SK-N-SH (cell line): ENCODE measurements at regions not wholly inside any gene's neighbourhood (a gene's known extent, or its start where the extent isn't known, plus 50 kb on each side); places are given as distances from the start of the nearest gene placed in this dataset.

Source experiments
- CTCF ChIA-PET: fragments of 300-600, 350-600 bp; formaldehyde crosslinking; extraction: SDS; loops from one replicate; lab custom pipeline; 2021; lab: Yijun Ruan, JAX
- POLR2A ChIA-PET: fragments of 350-600 bp; sonication (Branson Sonifier 250); formaldehyde crosslinking; extraction: SDS; loops from one replicate; lab custom pipeline; 2020; ENCODE audit warnings: antibody characterized with exemption, inconsistent platforms; lab: Yijun Ruan, JAX
- DNase-seq: peaks from one replicate; pipeline ENCODE4 v3.0.0; 2012
- H2AFZ ChIP-seq: fragments of 200-600 bp; sonication (generic); 2 replicates; pipeline ENCODE4 v1.8.1; 2016; ENCODE audit warnings: antibody characterized with exemption, mild to moderate bottlenecking, low read depth
- H3F3A ChIP-seq: fragments of 200-600 bp; sonication (generic); replicated peaks from 2 replicates; pipeline ENCODE3; 2016; ENCODE audit warnings: antibody characterized with exemption, mild to moderate bottlenecking; ENCODE audit not compliant: insufficient read depth
- H3K27ac ChIP-seq, 2 experiments: fragments of 200-500 bp in 1 of 2; fragments of 200-600 bp in 1 of 2; sonication (Bioruptor generic) in 1 of 2; sonication (generic), shearing (Covaris generic) in 1 of 2; 2 replicates each; pipeline versions ENCODE4 v1.5.1 to v1.6.1; 2014 to 2016; ENCODE audit warnings: low read depth in 2 of 2, inconsistent platforms in 1 of 2, low read length in 1 of 2, mild to moderate bottlenecking in 1 of 2, mixed read lengths in 1 of 2
- H3K27me3 ChIP-seq: fragments of 200-600 bp; sonication (generic), shearing (Covaris generic); 2 replicates; pipeline ENCODE4 v1.6.1; 2016; ENCODE audit warnings: mixed run types; ENCODE audit not compliant: insufficient read depth
- H3K36me3 ChIP-seq, 2 experiments: fragments of 200-500 bp in 1 of 2; fragments of 200-600 bp in 1 of 2; sonication (Bioruptor generic) in 1 of 2; sonication (generic) in 1 of 2; replicated peaks in 1 of 2; 2 replicates each; pipeline versions ENCODE3 to v1.5.1; 2014 to 2016; ENCODE audit warnings: low read length in 1 of 2, mild to moderate bottlenecking in 1 of 2; ENCODE audit not compliant: insufficient read depth in 2 of 2, control insufficient read depth in 1 of 2
- H3K4me1 ChIP-seq, 2 experiments: fragments of 200-500 bp in 1 of 2; fragments of 200-600 bp in 1 of 2; sonication (Bioruptor generic) in 1 of 2; sonication (generic), shearing (Covaris generic) in 1 of 2; 2 replicates each; pipeline versions ENCODE4 v1.5.1 to v1.6.1; 2014 to 2016; ENCODE audit warnings: low read depth in 1 of 2, low read length in 1 of 2, mixed run types in 1 of 2; ENCODE audit not compliant: insufficient read depth in 2 of 2, control insufficient read depth in 1 of 2
- H3K4me2 ChIP-seq: fragments of 200-600 bp; sonication (generic), shearing (Covaris generic); 2 replicates; pipeline ENCODE4 v1.6.1; 2017; ENCODE audit warnings: mixed run types
- H3K4me3 ChIP-seq, 2 experiments: fragments of 200-500 bp in 1 of 2; fragments of 200-600 bp in 1 of 2; sonication (Bioruptor generic) in 1 of 2; sonication (generic), shearing (Covaris generic) in 1 of 2; 2 replicates each; pipeline versions ENCODE4 v1.5.1 to v1.8.1; 2014 to 2016; ENCODE audit warnings: low read depth in 2 of 2, inconsistent platforms in 1 of 2, low read length in 1 of 2, mild to moderate bottlenecking in 1 of 2, mixed read lengths in 1 of 2, moderate library complexity in 1 of 2
- H3K79me2 ChIP-seq: fragments of 200-600 bp; sonication (generic); 2 replicates; pipeline ENCODE4 v1.8.1; 2017; ENCODE audit warnings: mild to moderate bottlenecking; ENCODE audit not compliant: insufficient read depth
- H3K9ac ChIP-seq: fragments of 200-600 bp; sonication (generic); 2 replicates; pipeline ENCODE4 v1.6.1; 2017; ENCODE audit warnings: mixed run types
- H3K9me2 ChIP-seq: fragments of 200-600 bp; sonication (generic); 2 replicates; pipeline ENCODE4 v1.6.1; 2017; ENCODE audit warnings: mixed run types
- H3K9me3 ChIP-seq: fragments of 200-600 bp; sonication (generic); 2 replicates; pipeline ENCODE4 v1.6.1; 2017; ENCODE audit warnings: mixed run types, mild to moderate bottlenecking, moderate library complexity
- H4K20me1 ChIP-seq: fragments of 200-600 bp; sonication (generic); 2 replicates; pipeline ENCODE4 v1.6.1; 2017; ENCODE audit warnings: mild to moderate bottlenecking, mixed run types; ENCODE audit not compliant: insufficient read depth
- CTCF ChIP-seq: fragments of 200-600 bp; sonication (generic); IDR thresholded peaks from 2 replicates; pipeline ENCODE4 v1.6.1; 2017; ENCODE audit warnings: antibody characterized with exemption, mild to moderate bottlenecking, moderate library complexity
- ELF1 ChIP-seq: IDR thresholded peaks from 2 replicates; pipeline ENCODE4 v1.4.0; 2012
- EP300 ChIP-seq, 2 experiments: IDR thresholded peaks; 2 replicates each; pipeline versions ENCODE4 v1.4.0 to v1.6.1; 2012; ENCODE audit warnings: borderline replicate concordance in 1 of 2, low read depth in 1 of 2, low read length in 1 of 2
- FOSL2 ChIP-seq: IDR thresholded peaks from 2 replicates; pipeline ENCODE4 v1.4.0; 2012; ENCODE audit warnings: low read depth, mild to moderate bottlenecking, moderate library complexity, borderline replicate concordance
- GABPA ChIP-seq: IDR thresholded peaks from 2 replicates; pipeline ENCODE4 v1.4.0; 2012; ENCODE audit warnings: low read depth, mild to moderate bottlenecking
- GATA2 ChIP-seq: sonication (generic); formaldehyde crosslinking; IDR thresholded peaks from 2 replicates; pipeline ENCODE4 v1.5.0; 2020; ENCODE audit warnings: mild to moderate bottlenecking, missing genetic modification reagents
- JUND ChIP-seq: IDR thresholded peaks from 2 replicates; pipeline ENCODE4 v1.4.0; 2012
- MEF2A ChIP-seq: IDR thresholded peaks from 2 replicates; pipeline ENCODE4 v1.4.0; 2012; ENCODE audit warnings: low read depth, borderline replicate concordance
- NFIC ChIP-seq: IDR thresholded peaks from 2 replicates; pipeline ENCODE4 v1.4.0; 2012; ENCODE audit warnings: borderline replicate concordance
- NRF1 ChIP-seq: IDR thresholded peaks from 2 replicates; pipeline ENCODE4 v1.6.1; 2012; ENCODE audit warnings: low read depth, mild to moderate bottlenecking, low read length
- PBX3 ChIP-seq: IDR thresholded peaks from 2 replicates; pipeline ENCODE4; 2012
- POLR2AphosphoS5 ChIP-seq: IDR thresholded peaks from 2 replicates; pipeline ENCODE4 v1.6.1; 2012; ENCODE audit warnings: low read depth, low read length
- RAD21 ChIP-seq: IDR thresholded peaks from 2 replicates; pipeline ENCODE4 v1.6.1; 2012; ENCODE audit warnings: mild to moderate bottlenecking, low read length
- RXRA ChIP-seq: IDR thresholded peaks from 2 replicates; pipeline ENCODE4 v1.4.0; 2012; ENCODE audit warnings: low read depth, mild to moderate bottlenecking, borderline replicate concordance
- SIN3A ChIP-seq: IDR thresholded peaks from 2 replicates; pipeline ENCODE4 v1.6.1; 2012; ENCODE audit warnings: low read depth, mild to moderate bottlenecking, low read length, moderate library complexity, borderline replicate concordance
- SMC3 ChIP-seq: IDR thresholded peaks from 2 replicates; pipeline ENCODE4 v1.6.1; 2012; ENCODE audit warnings: low read depth, low read length, improper control_type of control experiment
- TCF12 ChIP-seq: IDR thresholded peaks from 2 replicates; pipeline ENCODE4 v1.4.0; 2012
- TEAD4 ChIP-seq: IDR thresholded peaks from 2 replicates; pipeline ENCODE4 v1.4.0; 2012; ENCODE audit warnings: mild to moderate bottlenecking, borderline replicate concordance; ENCODE audit not compliant: insufficient read depth
- USF1 ChIP-seq: IDR thresholded peaks from 2 replicates; pipeline ENCODE4 v1.4.0; 2012; ENCODE audit warnings: low read depth, borderline replicate concordance
- YY1 ChIP-seq: IDR thresholded peaks from 2 replicates; pipeline ENCODE4 v1.4.0; 2012; ENCODE audit warnings: low read depth, mild to moderate bottlenecking
- WGBS: methylation state at CpG from one replicate; pipeline ENCODE4 v1.1.6; 2017; ENCODE audit warnings: low lambda C conversion rate; 5-methylcytosine and 5-hydroxymethylcytosine counted together

DNA sequence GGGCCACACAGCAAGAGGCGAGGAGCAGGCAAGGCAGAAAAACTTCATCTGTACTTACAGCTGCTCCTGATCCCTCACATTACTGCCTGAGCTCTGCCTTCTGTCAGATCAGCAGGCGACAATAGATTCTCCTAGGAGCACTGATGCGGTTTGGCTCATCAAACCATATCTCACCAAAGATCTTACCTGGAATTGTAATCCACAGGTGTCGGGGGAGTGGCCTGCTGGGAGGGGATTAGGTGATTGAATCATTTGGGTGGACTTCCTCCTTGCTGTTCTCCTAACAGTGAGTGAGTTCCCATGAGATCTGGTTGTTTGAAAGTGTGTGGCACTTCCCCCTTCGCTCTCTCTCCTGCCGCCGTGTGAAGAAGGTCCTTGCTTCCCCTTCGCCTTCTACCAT, 647.3 kb downstream of the SOCS6 start:
- no peaks in the 10 kb centered on the region for H4K20me1 ChIP-seq
- H2AFZ ChIP-seq, result no peak overlapping the region
- H3K4me2 ChIP-seq, result no peak overlapping the region
- POLR2A ChIA-PET, result no interaction called here
- CTCF ChIA-PET, result interaction anchor here (1.4 kb wide), 1 partner anchor 1608 kb away, joined by 6 read pairs; the partner anchor contains the start of gene CBLN2
- no peaks in the 10 kb centered on the region for H3K36me3 ChIP-seq
- H3K79me2 ChIP-seq, result no peaks in the 10 kb centered on the region
- H3K4me3 ChIP-seq, result no peak overlapping the region
- no peak overlapping the region for H3K9ac ChIP-seq
- DNase-seq, result no peak
- no peak for TF ChIP-seq MEF2A
- no peak for TF ChIP-seq GATA2 (CRISPR knock-in tag)
- TF ChIP-seq SIN3A, result no peak
- no peak for TF ChIP-seq ELF1
- TF ChIP-seq FOSL2, result no peak
- no peak for TF ChIP-seq TCF12
- no peak for TF ChIP-seq YY1
- no peak for TF ChIP-seq EP300 (IDR thresholded peaks at IDR 0.05; ENCODE audit: borderline replicate concordance in 1 of 2, low read depth in 1 of 2, low read length in 1 of 2)
- TF ChIP-seq GABPA, result no peak
- no peak for TF ChIP-seq NFIC
- TF ChIP-seq PBX3, result no peak
- no peak for TF ChIP-seq TEAD4
- TF ChIP-seq RXRA, result no peak
- no peak for TF ChIP-seq POLR2AphosphoS5
- TF ChIP-seq NRF1, result no peak
- TF ChIP-seq RAD21, result no peak
- TF ChIP-seq, all 33 proteins: peak for 0
- H3K4me1 ChIP-seq, result peaks cover 0 to 3% of the 10 kb centered on the region in 2 experiments; a peak in 2 of 4 replicates
- WGBS, result 87% methylated on average over 6 of the region's 8 CpGs
- H3K27ac ChIP-seq, result no peak overlapping the region
- no peaks in the 10 kb centered on the region for H3K9me2 ChIP-seq
- no peaks in the 10 kb centered on the region for H3F3A ChIP-seq
- no peaks in the 10 kb centered on the region for H3K27me3 ChIP-seq
- H3K9me3 ChIP-seq, result no peaks in the 10 kb centered on the region

GRCh38 chr18:70931942-70932814, 643.3 kb downstream of the SOCS6 start:
- DNase-seq, result peak; percentile 24
- CTCF ChIA-PET, result interaction anchor here (0.6 to 1.0 kb wide), 8 partner anchors 19 to 1612 kb away, joined by 3 to 8 read pairs (median 3); partner anchors contain the start of gene CBLN2
- no peak overlapping the region for H3K4me3 ChIP-seq
- no peaks in the 10 kb centered on the region for H3K79me2 ChIP-seq
- no peaks in the 10 kb centered on the region for H3K36me3 ChIP-seq
- 51% methylated on average over 7 of the region's 7 CpGs for WGBS
- H3F3A ChIP-seq, result no peaks in the 10 kb centered on the region
- POLR2A ChIA-PET, result no interaction called here
- no peaks in the 10 kb centered on the region for H4K20me1 ChIP-seq
- TF ChIP-seq JUND (no peak), FOSL2 (no peak), SIN3A (no peak), RAD21 (peak; percentile 82), USF1 (no peak), SMC3 (peak; percentile 79), NFIC (no peak), CTCF (peak; percentile 88), NRF1 (no peak)
- H3K27ac ChIP-seq, result peak overlapping the region in 1 of 2 experiments; percentile 60; a peak in 2 of 4 replicates
- no peaks in the 10 kb centered on the region for H3K27me3 ChIP-seq
- no peak overlapping the region for H3K9ac ChIP-seq
- no peaks in the 10 kb centered on the region for H3K9me3 ChIP-seq
- peak overlapping the region; percentile 12; the same call in 1 of the 2 replicates for H2AFZ ChIP-seq
- peaks cover 0 to 3% of the 10 kb centered on the region in 2 experiments; a peak in 2 of 4 replicates for H3K4me1 ChIP-seq
- H3K9me2 ChIP-seq, result no peaks in the 10 kb centered on the region
- H3K4me2 ChIP-seq, result no peak overlapping the region
